GM19035 (cell line): ENCODE measurements at regions not wholly inside any gene's neighbourhood (a gene's known extent, or its start where the extent isn't known, plus 50 kb on each side); places are given as distances from the start of the nearest gene placed in this dataset.

Experiments
- ATAC-seq: cut with Tn5 transposase; IDR thresholded peaks from one replicate; pipeline ENCODE4 v1.9.1; 2021; ENCODE audit not compliant: unreplicated experiment

DNA sequence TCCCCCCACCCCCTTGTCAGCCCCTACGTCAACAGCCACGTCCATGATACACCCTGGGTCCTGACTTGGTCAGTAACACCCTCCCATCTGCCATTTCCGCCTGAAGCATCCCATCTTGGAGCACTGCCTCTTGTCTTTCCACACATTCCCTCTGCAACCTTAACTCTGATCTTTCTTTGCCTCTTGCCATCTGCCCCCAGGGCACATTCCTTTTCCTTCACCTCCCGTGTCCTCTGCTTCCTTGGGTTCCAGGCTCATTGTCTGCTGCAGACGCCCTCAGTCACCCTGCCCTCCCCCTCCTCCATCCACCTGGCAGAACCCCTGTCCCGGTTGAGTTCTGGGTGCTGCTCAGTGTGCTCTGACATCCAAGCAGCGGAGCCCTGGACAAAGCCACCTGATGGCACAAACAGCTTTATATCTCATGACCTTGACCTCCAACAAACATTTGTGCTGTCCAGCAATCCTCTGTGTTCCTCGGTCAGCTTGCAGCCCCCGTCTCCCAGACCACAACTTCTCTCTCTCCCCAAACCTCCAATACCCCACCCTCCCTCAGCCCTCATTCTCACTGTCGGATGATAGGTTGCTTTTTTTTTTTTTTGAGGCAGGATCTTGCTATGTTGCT is 97.7 kb upstream of the IER5L start:
- no peak for ATAC-seq

DNA sequence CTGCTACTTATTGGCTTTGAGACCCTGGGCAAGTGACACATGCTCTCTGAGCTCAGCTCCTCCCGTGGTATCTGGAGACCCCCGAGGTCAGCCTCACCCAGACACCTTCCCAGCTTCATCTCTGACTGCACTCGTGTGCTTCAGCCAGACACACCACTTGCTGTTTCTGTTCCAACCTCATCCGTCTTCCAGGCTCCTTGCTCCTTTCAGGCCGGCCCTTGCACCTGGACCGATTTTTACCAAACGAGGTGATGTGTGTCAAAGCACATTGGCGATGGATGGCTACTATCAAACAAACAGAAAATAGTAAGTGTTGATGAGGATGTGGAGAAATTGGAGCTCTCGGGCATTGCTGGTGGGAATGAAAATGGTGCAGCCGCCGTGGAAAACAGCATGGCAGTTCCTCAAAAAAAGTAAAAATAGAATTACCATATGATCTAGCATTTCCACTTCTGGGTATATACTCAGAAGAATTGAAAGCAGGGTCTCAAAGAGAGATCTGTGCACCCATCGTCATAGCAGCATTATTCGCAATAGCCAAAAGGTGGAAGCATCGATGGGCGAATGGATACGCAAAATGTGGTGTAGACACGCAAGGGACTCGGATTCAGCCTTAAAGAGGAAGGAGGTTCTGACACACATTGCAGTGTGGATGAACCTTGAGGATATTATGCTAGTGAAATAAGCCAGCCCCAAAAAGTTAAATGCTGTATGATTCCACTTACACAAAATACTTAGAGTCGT is 96.1 kb upstream of the IER5L start:
- ATAC-seq = no peak

- ATAC-seq = no peak
Observed at GRCh38 chr9:129273136-129273895, 95.3 kb upstream of the IER5L start.

DNA sequence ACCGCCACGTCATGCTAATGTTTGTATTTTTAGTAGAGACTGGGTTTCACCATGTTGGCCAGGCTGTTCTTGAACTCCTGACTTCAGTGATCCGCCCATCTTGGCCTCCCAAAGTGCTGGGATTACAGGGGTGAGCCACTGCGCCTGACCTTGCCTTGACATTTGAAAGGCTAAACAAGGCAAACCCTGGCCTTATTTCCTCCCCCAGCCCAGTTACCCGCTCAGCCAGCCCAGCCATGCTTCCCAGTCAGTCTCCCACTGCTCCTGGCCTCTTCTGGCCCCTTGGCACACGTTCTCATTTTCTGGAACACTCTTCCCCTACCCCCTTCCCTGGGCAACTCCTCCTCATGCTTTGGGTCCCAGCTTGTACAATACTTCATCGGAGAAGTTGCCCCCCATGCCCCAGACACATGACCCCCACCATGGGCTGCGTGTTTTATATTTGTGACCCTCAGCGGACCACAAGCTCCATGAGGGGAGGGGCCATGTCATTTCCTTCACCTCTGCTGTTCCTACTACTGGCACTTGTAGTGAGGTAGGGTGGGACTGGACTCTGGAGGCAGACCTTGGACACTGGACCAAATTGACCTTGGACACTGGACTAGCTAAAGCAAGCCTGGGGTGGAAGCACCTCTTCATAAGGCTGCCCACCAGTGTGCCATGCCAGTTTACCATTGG is 94.4 kb upstream of the IER5L start:
- ATAC-seq = no peak

- ATAC-seq = peak; percentile 65
Observed at GRCh38 chr9:129270903-129271431, 92.9 kb upstream of the IER5L start.

GRCh38 chr9:129270205-129270604 is 92.1 kb upstream of the IER5L start:
- peak; percentile 61 for ATAC-seq

- no peak for ATAC-seq
Observed at GRCh38 chr9:129267141-129267540, 89.1 kb upstream of the IER5L start.

DNA sequence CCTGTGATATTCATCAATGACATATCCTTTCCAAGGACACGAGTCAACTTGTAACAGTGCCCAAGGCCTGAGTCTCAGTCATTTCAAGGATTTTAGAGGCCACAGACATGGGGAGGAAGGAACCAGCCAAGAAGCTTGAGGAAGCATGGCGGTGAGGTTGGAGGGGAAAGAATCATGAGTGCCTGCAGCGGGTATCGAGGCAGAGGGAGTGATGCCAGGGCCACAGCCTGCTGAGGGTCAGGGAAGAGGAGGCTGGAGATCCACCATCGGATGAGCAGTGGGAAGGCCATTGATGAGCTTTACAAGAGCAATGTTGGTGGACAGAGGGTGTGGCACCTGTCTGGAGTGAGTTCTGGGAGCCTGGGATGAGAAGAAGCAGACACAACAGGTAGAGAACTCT is 88.5 kb upstream of the IER5L start:
- ATAC-seq = no peak

DNA sequence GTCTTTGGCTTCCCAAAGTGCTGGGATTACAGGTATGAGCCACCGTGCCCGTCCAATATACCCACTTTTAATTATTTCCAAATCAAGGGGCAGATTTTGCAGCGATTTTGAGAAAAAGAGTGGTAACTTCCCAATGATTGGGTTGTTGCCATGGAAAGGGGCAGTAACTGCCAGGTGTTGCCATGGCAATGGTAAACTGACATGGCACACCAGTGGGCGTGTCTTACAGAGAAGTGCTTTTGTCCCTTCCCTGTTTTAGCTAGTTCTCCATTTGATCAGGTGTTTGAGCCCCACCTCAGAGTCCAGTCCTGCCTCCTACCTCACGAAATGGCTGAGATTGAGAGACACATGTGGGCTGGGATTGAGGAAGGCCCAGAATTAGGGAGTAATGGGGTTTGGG is 86.3 kb upstream of the IER5L start:
- ATAC-seq = no peak

- ATAC-seq = no peak
Observed at GRCh38 chr9:129263836-129264235, 85.8 kb upstream of the IER5L start.

GRCh38 chr9:129262261-129262660 is 84.2 kb upstream of the IER5L start:
- no peak for ATAC-seq

- ATAC-seq = no peak
Observed at GRCh38 chr9:129259375-129259774, 81.3 kb upstream of the IER5L start.

DNA sequence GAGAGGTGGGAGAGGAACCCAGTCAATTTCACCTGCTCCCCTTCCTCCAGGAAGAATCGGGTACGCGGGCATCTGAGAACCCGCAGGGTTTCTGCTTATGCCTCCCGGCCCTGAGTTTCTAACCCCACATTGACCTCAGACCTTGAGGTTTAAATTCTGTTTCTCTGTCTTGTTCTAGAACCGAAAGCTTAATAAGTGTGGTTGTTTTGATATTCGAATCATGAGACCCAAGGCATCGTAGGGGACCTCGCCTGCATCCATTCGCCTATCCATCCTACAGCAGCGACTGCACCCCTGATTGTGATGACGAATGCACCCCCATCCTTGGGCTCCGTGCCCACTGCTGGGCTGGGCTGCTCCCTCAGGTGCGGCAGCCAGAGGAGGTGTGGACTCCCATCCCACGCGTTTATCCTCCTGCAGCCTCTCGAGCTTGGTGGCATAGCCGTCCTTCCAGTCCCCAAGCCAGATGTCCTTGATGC is 80.8 kb upstream of the IER5L start:
- ATAC-seq = no peak

- ATAC-seq = no peak
Observed at GRCh38 chr9:129258124-129258822, 80.2 kb upstream of the IER5L start.

DNA sequence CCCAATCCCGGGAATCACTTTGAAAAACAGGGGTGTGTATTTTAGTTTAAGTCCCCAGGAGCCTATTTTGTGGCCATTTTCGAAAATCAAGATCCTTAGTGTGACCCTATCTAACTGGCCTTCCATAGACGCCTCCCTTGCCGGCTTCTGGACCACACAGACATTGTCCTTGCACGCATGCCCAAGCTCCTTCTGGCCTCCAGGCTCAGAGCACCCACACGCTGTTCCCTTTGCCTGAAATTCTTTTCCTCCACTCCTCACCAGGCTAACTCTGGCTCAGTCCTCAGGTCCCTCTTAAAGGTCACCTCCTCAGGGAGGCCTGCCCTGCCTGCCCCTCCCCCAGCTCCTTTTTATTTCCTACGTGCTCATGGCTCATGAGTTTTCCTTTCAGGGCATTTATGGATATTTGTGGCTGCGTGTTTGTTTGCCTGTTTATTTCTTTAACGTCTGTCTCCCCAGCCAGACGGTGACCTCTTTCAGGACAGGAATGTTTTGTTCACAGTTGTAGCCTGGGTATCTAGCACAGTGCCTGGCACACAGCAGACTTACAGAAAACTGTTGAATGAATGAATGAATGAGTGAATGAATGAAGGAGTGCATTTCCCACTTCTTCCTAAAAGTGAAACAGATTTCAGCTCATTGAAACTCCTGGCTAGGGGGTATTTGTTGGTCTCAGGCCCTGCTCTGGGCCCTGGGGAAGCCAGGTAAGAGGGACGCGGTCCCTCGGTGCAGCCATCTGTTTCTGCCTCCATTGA is 79.1 kb upstream of the IER5L start:
- no peak for ATAC-seq

DNA sequence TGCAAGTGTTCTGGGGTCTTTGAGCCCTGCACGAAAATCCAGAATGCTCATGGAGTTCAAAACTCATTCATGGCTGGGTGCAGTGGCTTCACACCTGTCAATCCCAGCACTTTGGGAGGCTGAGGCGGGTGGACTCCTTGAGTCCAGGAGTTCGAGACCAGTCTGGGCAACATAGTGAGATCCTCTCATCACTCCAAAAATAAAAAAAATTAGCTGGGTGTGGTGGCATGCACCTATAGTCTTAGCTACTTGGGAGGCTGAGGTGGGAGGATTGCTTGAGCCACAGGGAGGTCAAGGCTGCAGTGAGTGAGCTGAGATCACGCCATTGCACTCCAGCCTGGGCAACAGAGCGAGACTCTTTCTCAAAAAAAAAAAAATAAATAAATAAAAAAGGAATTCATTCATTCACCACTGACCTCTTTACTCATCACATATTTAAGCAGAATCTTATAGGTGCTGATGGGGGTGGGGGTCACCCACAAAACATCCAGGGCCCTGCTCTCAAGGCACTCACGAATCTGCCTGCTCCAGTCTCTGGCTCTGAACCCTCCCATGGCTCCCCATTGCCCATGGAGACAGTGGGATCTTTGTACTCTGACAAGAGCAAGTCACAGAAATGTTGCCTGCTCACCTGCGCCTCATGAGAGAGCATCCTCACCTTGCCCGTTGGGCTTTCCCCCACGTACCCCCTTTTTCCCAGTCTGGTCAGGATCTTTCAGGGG is 76.7 kb upstream of the IER5L start:
- ATAC-seq = no peak

GRCh38 chr9:129253803-129254381 is 75.8 kb upstream of the IER5L start:
- no peak for ATAC-seq

DNA sequence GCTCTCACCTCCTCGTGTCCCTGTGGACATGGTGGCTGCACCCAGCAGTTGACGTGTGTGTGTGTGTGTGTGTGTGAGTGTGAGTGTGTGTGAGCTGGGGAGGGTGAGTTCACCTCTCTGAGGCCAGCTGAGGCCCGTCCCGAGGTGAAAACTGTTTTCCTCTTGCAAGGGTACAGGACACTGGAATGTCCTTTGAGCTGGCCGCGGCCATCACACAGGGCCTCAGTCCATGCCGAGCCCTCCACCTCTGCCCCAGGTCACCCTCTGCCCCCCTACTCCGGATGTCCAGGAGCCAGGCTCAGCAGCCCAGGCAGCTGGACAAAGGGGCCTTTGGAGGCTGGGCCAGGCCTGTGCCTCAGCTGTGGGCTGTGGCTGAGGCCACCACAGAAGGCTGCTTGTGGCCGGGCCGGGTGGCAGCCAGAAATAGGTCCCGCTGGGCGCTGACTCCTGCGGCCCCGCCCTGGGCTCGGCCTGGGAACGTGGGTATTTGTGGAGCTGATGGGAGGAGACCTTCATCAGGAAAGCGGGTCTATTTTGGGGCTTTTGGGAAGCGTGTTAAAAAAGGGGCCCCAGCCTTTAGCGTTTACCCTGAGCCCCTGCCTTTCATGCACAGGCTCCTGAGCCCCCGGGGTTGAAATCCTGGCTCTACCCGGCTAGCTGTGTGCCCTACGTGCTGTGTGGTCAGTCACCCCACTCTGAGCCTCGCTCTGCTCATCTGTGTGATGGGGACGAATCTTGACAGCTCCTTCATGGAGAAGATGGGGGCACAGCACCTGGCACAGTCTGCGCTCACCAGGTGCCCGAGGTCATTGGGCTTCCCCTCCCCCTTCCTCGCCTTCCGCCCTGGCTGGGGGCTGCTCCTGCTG is 75.1 kb upstream of the IER5L start:
- no peak for ATAC-seq
